GM12875 (cell line): ENCODE measurements at regions not wholly inside any gene's neighbourhood (a gene's known extent, or its start where the extent isn't known, plus 50 kb on each side); places are given as distances from the start of the nearest gene placed in this dataset.

Source experiments
- H3K4me3 ChIP-seq: one replicate; pipeline ENCODE4 v1.5.1; 2011; ENCODE audit warnings: low read depth, low read length, control low read depth
- TF ChIP-seq, protein P1 (sequence below): IDR thresholded peaks from 2 replicates; pipeline ENCODE4 v1.5.1; 2011; ENCODE audit warnings: low read depth, mild to moderate bottlenecking, control low read depth, inconsistent platforms, low read length, moderate library complexity, borderline replicate concordance; ENCODE audit not compliant: insufficient read depth

DNA sequence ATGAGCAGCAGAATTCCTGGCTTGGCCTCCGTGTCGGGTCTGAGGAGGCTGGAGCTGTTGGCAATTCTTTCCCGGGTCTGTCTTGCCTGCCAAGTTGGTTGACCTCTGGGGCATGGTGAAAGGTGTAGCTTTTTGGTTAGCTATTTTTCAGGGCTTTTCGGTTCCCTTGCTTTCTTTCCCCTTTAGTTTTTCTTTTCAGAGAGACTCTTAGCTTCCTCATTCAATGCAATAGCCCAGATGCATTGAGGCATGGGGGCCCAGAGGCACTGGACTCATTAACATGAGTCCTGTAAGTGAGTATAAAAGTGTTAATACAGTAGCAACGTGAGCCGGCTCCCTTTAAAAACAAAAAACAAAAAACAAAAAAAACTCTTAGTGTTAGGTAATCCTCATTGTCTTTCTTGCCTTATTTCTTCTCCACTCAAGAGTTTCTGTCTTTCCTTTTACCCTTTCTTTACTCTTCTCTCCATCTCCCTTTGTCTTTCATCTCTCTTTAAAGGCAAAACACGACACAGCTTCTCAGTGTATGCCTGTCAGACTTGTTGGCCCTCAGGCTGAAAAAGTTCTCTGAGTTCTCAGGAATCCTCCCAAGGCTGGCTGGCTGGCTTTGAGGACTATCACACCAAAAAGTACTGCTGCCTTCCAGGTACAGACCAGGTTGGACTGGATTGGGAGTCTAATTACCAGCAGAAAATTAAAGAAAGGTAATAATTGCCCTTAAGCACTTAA is 289.9 kb upstream of the TUT7 start:
- TF ChIP-seq, protein P1, sequence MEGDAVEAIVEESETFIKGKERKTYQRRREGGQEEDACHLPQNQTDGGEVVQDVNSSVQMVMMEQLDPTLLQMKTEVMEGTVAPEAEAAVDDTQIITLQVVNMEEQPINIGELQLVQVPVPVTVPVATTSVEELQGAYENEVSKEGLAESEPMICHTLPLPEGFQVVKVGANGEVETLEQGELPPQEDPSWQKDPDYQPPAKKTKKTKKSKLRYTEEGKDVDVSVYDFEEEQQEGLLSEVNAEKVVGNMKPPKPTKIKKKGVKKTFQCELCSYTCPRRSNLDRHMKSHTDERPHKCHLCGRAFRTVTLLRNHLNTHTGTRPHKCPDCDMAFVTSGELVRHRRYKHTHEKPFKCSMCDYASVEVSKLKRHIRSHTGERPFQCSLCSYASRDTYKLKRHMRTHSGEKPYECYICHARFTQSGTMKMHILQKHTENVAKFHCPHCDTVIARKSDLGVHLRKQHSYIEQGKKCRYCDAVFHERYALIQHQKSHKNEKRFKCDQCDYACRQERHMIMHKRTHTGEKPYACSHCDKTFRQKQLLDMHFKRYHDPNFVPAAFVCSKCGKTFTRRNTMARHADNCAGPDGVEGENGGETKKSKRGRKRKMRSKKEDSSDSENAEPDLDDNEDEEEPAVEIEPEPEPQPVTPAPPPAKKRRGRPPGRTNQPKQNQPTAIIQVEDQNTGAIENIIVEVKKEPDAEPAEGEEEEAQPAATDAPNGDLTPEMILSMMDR, result no peak
- H3K4me3 ChIP-seq, result no peak overlapping the region

DNA sequence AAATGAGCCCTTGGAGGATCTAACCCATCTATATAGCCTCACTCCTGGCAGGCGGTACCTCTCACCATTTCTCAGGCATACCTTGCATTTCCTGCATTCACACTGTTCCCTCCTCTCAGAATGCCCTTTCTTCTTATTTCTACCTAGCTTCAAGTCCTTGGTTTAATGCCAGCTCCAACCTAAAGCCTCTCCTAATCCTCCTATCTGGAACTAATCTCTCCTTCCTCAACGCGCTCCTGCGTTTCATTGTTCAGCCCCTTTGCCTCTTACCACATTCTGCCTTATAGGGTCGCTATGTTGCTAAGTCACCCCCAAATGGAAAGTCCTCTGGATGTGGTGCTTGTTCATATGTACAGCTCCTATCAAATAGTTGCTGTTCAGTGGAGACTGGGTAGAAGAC is 288.5 kb upstream of the TUT7 start:
- TF ChIP-seq, protein P1, result no peak
- no peak overlapping the region for H3K4me3 ChIP-seq

DNA sequence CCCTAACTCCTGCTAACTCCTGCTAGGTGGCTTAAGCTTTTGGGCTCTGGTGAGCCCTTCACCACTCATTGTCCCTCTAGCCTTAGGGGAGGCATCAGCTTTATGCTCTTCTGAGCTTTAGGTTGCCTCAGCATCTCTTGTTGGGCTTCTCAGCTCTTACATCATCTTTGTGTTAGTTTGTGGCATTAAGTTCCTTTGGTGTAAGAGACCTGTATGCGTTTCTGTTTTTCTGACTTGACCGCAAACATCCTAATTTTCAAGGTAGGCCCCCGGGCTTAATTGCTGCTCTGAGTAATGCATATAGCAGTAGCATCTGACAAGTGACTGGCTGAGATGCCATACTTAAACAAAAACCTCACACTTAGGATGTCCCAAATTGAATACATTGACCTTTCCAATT is 287.8 kb upstream of the TUT7 start:
- TF ChIP-seq, protein P1, result no peak
- H3K4me3 ChIP-seq, result no peak overlapping the region

DNA sequence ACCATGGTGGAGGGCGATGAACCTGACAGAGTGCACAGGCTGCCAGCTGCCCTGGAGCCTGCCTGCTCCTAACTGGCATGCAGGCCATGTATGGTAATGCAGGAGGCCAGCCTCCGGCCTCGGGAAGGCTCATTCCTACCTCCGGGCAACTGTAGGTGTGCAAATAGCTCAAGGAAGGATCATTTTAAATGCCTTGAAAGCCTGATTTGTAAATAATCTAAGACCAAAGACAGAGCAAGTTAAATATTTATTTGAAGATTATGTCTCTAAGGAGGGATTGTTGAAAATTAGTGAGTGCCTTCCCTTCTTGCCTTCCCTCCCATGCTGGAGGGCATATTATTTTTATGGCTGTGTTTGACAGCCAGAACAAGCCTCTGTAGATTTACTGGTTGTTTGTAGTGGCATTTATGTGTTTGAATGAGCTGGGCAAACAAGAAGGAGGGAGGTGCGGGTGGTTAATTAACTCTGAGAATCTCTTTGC is 285.7 kb upstream of the TUT7 start:
- TF ChIP-seq, protein P1, result no peak
- no peak overlapping the region for H3K4me3 ChIP-seq

DNA sequence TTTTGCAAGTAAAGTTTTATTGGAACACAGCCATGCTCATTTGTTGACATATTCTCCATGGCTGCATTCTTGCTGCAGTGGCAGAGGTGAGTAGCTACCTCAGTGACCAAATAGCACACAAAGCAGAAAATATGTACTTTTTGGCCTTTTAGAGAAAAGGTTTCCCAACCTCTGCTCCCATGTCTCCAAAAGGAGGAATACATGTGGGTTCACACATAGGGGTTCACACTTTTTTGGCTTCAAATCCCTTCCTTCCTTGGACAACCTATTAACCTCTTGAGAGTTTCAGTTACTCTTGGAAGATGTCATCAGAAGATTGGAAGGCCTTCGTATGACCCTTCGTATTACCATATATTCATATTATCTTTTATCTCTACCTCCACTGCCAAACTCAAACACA is 285.1 kb upstream of the TUT7 start:
- TF ChIP-seq, protein P1, result no peak
- H3K4me3 ChIP-seq, result no peak overlapping the region

DNA sequence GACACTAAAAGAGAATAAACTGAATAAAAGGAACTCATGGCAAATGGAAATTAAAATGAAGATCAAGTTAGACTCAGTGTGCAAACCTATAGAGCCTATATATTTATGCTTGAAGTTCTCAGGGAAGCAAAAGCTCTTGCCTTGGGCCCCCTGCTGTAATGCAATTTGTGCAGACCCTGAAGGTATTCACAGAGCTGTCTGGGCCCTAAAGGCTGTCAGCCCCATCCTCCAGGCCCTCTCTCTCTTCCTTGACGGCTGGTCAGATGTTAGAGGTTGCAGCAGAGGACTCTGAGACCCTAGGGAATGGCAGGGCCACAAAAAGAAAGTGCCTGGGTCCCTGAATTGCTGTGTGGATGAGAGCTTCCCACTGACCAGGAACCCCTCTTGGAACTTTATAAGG is 283.9 kb upstream of the TUT7 start:
- no peak overlapping the region for H3K4me3 ChIP-seq
- TF ChIP-seq, protein P1, result no peak

DNA sequence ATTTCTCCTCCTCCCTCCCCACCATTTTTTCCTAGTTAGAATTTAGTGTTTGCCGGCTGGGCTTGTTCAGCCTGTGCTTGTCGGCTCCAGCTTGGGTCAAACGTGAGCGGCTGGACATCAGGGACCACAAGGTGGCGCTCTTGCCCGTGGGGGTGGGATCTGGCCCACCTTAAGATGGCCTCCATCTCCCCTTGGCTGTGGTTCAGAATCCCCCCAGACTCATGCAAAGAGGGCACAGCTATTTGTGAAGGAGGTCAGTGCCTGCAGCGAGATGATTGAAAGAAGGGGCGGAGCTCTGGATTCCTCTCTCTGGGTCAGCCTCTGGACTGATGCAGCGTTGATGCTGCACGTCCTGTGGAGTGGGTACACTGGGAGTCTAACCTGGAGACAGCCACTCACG is 283.3 kb upstream of the TUT7 start:
- no peak overlapping the region for H3K4me3 ChIP-seq
- TF ChIP-seq, protein P1, result peak; percentile 46; the same call in 1 of the 2 replicates
